Ovary (tissue), 7 donors: ENCODE measurements at regions not wholly inside any gene's neighbourhood (a gene's known extent, or its start where the extent isn't known, plus 50 kb on each side); places are given as distances from the start of the nearest gene placed in this dataset.

Experiments
- DNase-seq, 5 donors: peaks; one replicate each; pipeline ENCODE4 v3.0.0-alpha.2; 2019 to 2020
- H3K27ac ChIP-seq, 2 donors: fragments of 200-600 bp; one replicate each; pipeline versions ENCODE4 v1.5.1 to v1.8.0; 2019 to 2022
- H3K27me3 ChIP-seq: fragments of 200-600 bp; one replicate; pipeline ENCODE4 v1.8.0; 2022
- H3K36me3 ChIP-seq: fragments of 200-600 bp; sonication (generic); one replicate; pipeline ENCODE4 v1.5.1; 2019
- H3K4me1 ChIP-seq: one replicate; pipeline ENCODE4 v1.8.1; 2013; ENCODE audit warnings: mild to moderate bottlenecking, moderate library complexity; ENCODE audit not compliant: insufficient read depth
- H3K4me3 ChIP-seq: fragments of 200-600 bp; sonication (generic); one replicate; pipeline ENCODE4 v1.5.1; 2017
- H3K9me3 ChIP-seq, 2 donors: fragments of 200-600 bp in 1 of 2; sonication (generic) in 1 of 2; one replicate each; pipeline versions ENCODE4 v1.5.1 to v1.8.1; 2013 to 2019; ENCODE audit warnings: mild to moderate bottlenecking in 1 of 2, moderate library complexity in 1 of 2
- EP300 ChIP-seq: sonication (generic); formaldehyde crosslinking; IDR thresholded peaks from one replicate; pipeline ENCODE4 v1.6.1; 2017; ENCODE audit warnings: antibody characterized with exemption
- POLR2A ChIP-seq: fragments of 450-650 bp; IDR thresholded peaks from one replicate; pipeline ENCODE4 v1.6.1; 2017; ENCODE audit warnings: antibody characterized with exemption, mild to moderate bottlenecking, moderate library complexity
- WGBS, 3 donors: extraction: QIAGEN DNeasy Blood & Tissue Kit in 1 of 3; methylation state at CpG; one replicate each; pipeline versions ENCODE4 v1.1.5 to v1.1.7; 2013 to 2017; 5-methylcytosine and 5-hydroxymethylcytosine counted together
- intact Hi-C, 4 donors: fragments of 100-400 bp; cut with DNase I; formaldehyde crosslinking; loops; one replicate each; pipeline versions ENCODE4 v1.11.0 to v1.15.1; 2022 to 2023
- TF ChIP-seq, protein P1 (sequence below), 3 donors: fragments of 450-650 bp in 2 of 3; fragments of 200-600 bp in 1 of 3; IDR thresholded peaks; one replicate each; pipeline versions ENCODE4 v1.5.1 to v1.8.0; 2016 to 2022; ENCODE audit warnings: antibody characterized with exemption in 3 of 3, mild to moderate bottlenecking in 1 of 3
- donor health status: DM: no; HTN: no; CAD: no; lungs with moderate emphysema.
- donor health status: DM: no; HTN: no; CAD: no.
- donor health status: Bipolar disorder and iron deficiency.
- donor health status: DM: no; HTN: no; CAD: no.
- donor health status: DM: yes; HTN: yes; CAD: no.

- H3K36me3 ChIP-seq, result no peaks in the 10 kb centered on the region
- DNase-seq, result no peak
- H3K27ac ChIP-seq, result no peak overlapping the region
- no peak overlapping the region for H3K4me3 ChIP-seq
- TF ChIP-seq POLR2A, result no peak
- no peak for TF ChIP-seq EP300
- TF ChIP-seq, protein P1, sequence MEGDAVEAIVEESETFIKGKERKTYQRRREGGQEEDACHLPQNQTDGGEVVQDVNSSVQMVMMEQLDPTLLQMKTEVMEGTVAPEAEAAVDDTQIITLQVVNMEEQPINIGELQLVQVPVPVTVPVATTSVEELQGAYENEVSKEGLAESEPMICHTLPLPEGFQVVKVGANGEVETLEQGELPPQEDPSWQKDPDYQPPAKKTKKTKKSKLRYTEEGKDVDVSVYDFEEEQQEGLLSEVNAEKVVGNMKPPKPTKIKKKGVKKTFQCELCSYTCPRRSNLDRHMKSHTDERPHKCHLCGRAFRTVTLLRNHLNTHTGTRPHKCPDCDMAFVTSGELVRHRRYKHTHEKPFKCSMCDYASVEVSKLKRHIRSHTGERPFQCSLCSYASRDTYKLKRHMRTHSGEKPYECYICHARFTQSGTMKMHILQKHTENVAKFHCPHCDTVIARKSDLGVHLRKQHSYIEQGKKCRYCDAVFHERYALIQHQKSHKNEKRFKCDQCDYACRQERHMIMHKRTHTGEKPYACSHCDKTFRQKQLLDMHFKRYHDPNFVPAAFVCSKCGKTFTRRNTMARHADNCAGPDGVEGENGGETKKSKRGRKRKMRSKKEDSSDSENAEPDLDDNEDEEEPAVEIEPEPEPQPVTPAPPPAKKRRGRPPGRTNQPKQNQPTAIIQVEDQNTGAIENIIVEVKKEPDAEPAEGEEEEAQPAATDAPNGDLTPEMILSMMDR (IDR thresholded peaks at IDR 0.05), result no peak
- intact Hi-C loops, result no loop called here
- H3K4me1 ChIP-seq, result peaks cover 27% of the 10 kb centered on the region
- H3K9me3 ChIP-seq, result no peaks in the 10 kb centered on the region
- 94 to 96% (median 96%) methylated on average over 7 of the region's 7 CpGs for WGBS, 3 donors
- H3K27me3 ChIP-seq, result no peaks in the 10 kb centered on the region
These were observed 82.3 kb upstream of the RNU6-1 start for GRCh38 chr15:67922106-67922675.

- Histone ChIP-seq H3K4me1 (peaks cover 29% of the 10 kb centered on the region), H3K27me3 (no peaks in the 10 kb centered on the region), H3K36me3 (no peaks in the 10 kb centered on the region), H3K4me3 (no peak overlapping the region), H3K27ac (peak overlapping the region in 1 of 2 donors; percentile 80), H3K9me3 (no peaks in the 10 kb centered on the region)
- peak in 1 of 5 donors; percentile 59 for DNase-seq
- TF ChIP-seq POLR2A (no peak), EP300 (no peak)
- TF ChIP-seq, protein P1 (IDR thresholded peaks at IDR 0.05), result no peak
- intact Hi-C loops, result no loop called here
- 14 to 36% (median 14%) methylated on average over 10 of the region's 10 CpGs for WGBS, 3 donors
These were observed 83.4 kb upstream of the RNU6-1 start for GRCh38 chr15:67922971-67923945.

- Histone ChIP-seq H3K4me3 (no peak overlapping the region), H3K27me3 (no peaks in the 10 kb centered on the region), H3K9me3 (no peaks in the 10 kb centered on the region), H3K36me3 (no peaks in the 10 kb centered on the region), H3K27ac (peak overlapping the region in 1 of 2 donors; percentile 80), H3K4me1 (peaks cover 34% of the 10 kb centered on the region)
- 92 to 97% (median 94%) methylated on average over 1 of the region's 1 CpG for whole genome bisulfite sequencing, 3 donors
- TF ChIP-seq, protein P1 (IDR thresholded peaks at IDR 0.05), result no peak
- DNase-seq, result no peak
- intact Hi-C loops, result no loop called here
These were observed 84.6 kb upstream of the RNU6-1 start for GRCh38 chr15:67924359-67924974.

DNA sequence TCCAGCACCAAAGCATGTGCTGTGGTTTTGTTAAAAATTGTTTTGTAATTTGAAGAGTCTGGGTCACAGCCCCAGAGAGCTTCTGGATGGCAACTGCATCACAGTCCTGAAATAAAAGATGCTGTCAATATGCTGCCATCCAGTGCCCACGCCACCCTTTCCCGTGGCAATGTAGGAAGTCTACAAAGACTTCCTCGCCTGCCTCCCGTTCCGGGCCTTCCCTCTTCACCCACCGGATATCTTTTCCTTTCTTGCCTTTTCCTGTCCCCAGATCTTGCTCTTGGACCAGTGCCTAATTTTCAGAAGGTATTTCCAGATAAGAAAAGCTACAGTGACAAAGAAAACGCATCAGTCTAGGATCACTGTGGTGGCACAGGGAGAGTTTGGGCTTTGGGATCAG lies 85.3 kb upstream of the RNU6-1 start:
- peaks cover 34% of the 10 kb centered on the region for H3K4me1 ChIP-seq
- intact Hi-C loops, result no loop called here
- H3K4me3 ChIP-seq, result no peak overlapping the region
- WGBS, 3 donors, result 81 to 85% (median 84%) methylated on average over 7 of the region's 7 CpGs
- no peaks in the 10 kb centered on the region for H3K27me3 ChIP-seq
- H3K27ac ChIP-seq, result peak overlapping the region in 1 of 2 donors; percentile 80
- no peaks in the 10 kb centered on the region for H3K36me3 ChIP-seq
- TF ChIP-seq POLR2A (no peak), EP300 (no peak)
- TF ChIP-seq, protein P1 (IDR thresholded peaks at IDR 0.05), result no peak
- H3K9me3 ChIP-seq, result no peaks in the 10 kb centered on the region
- DNase-seq, result no peak
